HG03103 (cell line): ENCODE measurements at regions not wholly inside any gene's neighbourhood (a gene's known extent, or its start where the extent isn't known, plus 50 kb on each side); places are given as distances from the start of the nearest gene placed in this dataset.
"Not testable (repeated sequence)": the region's sequence is repeated elsewhere in the genome, so short reads cannot be mapped to it uniquely, and the experiment has no call there.

Source experiments
- ATAC-seq: cut with Tn5 transposase; IDR thresholded peaks from one replicate; pipeline ENCODE4 v1.9.1; 2021; ENCODE audit warnings: low read depth; ENCODE audit not compliant: unreplicated experiment

DNA sequence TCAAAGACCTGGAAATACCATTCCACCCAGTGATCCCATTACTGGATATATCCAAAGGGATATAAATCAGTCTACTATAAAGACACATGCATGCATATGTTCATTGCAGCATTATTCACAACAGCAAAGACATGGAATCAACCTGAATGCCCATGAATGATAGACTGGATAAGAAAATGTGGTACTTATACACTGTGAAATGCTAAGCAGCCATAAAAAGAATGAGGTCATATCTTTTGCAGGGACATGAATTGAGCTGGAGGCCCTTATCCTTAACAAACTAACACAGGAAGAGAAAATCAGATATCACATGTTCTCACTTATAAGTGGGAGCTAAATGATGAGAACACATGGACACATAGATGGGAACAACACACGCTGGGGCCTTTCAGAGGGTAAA, 174.0 kb upstream of the GIMD1 start:
- not testable (repeated sequence) for ATAC-seq

DNA sequence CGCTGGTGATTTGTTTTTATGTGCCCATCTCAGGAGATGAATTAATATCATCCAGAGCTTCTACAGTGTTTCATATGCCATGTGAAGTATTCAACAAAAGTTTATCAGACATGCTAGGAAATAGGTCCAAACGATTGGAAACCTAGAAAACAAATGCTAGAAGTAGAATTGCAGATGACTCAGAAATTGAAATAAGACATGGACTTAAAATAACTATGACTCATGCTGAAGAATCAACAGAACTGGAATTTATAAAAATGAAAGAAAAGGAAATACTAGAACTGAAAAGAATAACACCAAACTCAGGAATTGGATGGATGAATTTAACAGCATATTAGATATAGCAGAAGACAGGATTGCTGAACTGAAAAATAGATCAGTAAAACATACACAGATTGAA, 172.7 kb upstream of the GIMD1 start:
- ATAC-seq: no peak

DNA sequence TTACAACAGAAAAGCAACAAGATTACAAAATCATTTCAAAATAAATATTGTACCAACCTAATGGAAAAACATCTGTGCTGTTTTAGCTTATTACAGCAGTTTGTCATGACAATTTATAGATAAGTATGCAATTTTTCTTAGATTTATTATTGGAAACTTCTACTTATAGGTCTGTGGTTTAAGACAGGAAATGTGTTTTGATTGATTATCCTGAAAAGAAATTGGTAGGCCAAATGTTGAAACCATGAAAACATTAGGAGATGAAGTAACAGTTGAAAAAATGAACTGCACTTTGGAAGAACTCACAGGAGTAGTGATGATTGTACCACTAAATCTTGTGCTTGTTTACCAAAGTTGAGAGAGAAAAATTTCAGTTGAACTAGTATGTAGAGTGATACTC, 162.2 kb upstream of the GIMD1 start:
- no peak for ATAC-seq

DNA sequence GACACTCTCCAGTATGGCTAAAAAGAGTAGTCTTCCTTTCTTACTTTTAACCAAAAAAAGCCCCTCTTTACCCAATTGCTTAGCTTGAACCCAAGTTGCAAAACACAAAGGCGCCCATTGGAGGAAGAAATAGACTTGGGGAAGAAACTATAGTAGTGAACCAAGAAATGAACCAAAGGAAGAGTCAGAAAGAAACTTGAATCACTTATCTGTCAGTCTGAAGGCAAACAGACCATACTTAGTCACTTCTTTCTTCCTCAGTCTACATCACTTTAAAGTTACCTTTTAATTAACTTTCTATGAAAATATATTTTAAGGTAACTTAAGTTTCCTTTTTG, 161.4 kb upstream of the GIMD1 start:
- no peak for ATAC-seq

DNA sequence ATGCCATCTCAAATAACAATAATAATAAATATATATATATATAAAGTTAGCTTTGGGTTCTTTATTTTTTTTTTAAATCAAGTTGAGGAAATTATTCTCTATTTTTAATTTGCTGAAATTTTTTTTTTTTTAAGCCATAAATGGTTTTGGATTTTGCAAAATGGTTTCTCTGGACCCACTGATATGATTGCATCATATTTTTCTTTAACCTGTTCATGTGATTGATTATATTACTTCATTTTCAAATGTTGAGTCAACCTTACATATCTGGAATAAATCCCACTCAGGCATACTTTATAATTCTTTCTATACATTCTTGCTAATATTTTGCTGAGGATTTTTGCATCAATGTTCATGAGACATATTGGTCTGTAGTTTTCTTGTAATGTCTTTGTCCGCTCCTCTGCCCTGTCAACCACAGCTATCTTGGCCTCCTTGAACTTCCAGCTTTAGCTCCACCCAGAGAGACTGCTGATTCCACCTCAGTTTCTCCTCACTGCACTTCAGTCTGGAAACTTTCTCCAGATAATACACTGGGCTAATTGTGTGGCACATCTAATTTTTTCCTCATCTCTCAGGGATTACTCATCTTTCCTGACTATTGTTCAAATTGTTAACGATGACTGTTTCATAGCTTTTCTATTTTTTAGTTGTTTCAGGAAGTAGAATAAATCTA, 160.9 kb upstream of the GIMD1 start:
- ATAC-seq: no peak

DNA sequence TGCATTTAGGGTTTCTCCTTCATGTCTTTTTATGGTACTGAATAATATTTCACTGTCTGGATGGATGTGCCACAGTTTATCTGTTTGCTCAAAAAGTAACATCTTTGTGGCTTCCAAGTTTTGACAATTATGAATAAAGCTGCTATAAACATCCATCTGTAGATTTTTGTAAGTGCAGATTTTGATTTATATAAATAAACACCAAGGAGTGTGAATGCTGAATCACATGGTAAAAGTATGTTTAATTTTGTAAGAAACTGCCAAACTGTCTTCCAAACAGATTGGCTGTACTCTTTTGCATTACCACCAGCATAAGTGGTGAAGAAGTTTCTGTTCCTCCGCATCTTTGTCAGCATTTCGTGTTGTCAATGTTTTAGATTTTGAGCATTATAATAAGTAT, 158.7 kb upstream of the GIMD1 start:
- ATAC-seq: no peak

DNA sequence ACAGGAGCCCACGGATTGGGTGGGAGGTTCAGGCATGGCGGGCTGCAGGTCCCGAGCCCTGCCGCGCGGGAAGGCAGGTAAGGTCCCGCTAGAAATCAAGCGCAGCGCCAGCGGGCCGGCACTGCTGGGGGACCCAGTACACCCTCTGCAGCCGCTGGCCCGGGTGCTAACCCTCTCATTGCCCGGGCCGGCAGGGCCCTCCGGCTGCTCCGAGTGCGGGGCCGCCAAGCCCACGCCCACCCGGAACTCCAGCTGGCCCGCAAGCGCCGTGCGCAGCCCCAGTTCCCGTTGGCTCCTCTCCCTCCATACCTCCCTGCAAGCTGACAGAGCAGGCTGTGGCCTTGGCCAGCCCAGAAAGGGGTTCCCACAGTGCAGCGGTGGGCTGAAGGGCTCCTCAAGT, 156.8 kb upstream of the GIMD1 start:
- ATAC-seq: not testable (repeated sequence)

DNA sequence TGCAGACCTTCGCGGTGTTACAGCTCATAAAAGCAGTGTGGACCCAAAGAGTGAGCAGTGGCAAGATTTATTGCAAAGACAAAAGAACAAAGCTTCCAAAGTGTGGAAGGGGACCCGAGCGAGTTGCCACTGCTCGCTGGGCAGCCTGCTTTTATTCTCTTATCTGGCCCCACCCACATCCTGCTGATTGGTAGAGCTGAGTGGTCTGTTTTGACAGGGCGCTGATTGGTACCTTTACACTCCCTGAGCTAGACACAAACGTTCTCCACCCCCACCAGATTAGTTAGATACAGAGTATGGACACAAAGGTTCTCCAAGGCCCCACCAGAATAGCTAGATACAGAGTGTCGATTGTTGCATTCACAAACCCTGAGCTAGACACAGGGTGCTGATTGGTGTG, 156.2 kb upstream of the GIMD1 start:
- ATAC-seq: not testable (repeated sequence)

DNA sequence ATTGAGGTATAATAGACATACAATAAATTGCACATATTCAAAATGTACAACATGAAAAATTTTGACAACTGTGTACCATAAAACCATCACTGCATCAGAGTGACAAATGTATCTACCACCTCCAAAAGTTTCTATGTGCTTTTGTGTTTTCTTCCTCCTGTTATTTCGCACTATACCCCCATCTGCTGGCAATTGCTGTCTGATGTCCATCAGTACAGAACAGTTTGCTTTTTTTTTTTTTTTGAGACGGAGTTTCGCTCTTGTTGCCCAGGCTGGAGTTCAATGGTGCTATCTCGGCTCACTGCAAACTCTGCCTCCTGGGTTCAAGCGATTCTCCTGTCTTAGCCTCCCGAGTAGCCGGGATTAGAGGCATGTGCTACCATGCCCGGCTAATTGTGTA, 154.3 kb upstream of the GIMD1 start:
- ATAC-seq: no peak

DNA sequence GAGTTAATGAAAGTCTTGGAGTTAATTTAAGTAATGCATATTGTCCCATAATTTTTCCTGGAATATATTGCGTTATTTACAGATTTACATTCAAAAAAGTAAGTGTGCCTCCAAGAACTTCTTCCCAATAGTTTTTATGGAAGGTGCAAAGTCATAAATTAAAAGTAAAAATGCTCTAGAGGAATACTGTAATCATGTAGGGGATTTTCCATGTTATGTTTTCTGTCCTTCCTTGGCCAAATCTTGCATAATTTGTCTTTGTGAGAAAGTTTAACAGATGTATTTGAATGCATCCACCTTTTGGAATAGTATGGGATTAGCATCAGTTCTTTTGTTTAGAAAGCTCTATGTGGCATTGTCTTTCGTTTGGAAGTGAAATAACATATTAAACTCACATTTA, 144.1 kb upstream of the GIMD1 start:
- ATAC-seq: no peak

DNA sequence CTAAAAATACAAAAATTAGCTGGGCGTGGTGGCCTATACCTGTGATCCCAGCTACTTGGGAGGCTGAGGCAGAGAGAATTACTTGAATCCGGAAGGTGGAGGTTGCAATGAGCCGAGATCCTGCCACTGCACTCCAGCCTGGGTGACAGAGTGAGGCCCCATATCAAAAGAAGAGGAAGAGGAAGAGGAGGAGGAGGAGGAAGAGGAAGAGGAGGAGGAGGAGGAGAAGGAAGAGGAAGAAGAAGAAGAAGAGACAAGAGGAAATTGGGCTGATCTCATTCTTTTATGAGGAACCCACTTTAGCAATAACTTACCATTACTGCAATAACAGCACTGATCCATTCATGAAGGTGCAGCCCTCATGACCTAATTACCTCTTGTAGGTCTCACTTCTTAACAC, 138.9 kb upstream of the GIMD1 start:
- ATAC-seq: no peak

DNA sequence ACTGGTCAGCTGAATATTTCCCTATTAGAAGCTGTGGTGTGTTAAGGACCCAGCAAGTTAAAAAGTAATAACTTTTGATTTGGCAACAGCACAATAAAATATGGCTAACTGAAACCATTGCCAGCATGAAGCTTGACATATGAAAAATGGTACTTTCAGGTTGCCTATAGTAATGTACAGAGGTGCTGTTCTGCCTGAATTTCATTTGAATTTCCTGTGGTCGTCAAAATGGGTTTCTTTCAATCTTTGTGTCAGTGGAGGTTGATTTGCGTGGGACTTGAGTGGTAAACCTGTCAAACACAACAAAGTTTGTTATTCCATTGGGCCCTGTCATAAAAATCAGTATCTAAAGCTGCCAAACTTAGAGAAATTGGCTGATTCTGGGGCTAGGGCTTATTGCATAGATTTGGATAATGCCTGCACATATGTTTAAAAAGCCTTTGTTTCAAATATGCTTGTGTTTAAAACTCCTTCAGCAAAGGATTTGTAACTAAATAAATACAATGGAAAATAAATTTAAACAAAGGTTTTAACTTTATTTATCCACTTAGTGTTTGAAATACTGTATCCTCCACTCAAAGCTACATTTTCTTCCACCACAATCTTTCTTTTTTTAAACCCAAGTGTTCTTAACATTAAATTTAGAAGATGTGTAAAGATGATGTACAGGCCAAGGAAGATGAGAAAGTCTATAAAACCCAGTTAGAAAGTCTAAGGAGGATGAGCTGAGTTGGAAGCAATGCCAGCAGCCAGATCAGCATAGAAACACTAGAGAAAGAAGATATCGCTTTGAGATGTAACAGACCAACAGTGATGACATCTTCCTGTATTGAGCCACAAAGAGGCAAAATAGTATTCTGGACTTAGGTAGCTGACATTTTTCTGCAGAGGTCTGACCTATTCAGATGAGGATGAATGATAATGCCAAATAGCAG, 134.8 kb upstream of the GIMD1 start:
- no peak for ATAC-seq

DNA sequence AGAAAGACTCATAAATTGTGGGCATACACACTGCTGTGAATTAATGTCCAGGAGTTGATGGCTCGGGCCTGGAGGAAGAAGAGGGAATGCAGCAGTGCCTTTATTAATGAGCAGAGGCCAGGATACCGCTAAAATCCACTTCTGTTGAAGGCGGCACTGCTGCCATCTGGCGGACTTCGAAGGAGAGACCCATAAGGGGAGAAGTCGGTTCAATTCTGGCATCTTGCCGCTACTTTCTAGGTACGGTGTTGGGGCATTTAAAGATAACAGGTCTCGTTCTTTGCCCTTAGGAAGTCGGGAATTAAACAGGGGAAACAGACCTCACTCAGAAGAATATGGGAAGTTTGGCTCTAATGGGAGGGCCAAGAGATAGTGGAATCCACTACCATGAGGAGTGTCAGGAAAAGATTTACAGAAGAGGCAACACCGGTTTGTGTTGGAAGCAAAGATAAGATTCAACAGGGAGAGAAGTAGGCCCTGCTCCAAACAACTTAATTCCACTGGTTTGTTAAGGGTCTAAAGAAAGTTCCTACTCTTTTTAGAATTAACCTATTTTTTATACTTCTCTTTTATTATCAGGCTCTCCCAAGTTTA, 133.6 kb upstream of the GIMD1 start:
- ATAC-seq: peak; percentile 90

DNA sequence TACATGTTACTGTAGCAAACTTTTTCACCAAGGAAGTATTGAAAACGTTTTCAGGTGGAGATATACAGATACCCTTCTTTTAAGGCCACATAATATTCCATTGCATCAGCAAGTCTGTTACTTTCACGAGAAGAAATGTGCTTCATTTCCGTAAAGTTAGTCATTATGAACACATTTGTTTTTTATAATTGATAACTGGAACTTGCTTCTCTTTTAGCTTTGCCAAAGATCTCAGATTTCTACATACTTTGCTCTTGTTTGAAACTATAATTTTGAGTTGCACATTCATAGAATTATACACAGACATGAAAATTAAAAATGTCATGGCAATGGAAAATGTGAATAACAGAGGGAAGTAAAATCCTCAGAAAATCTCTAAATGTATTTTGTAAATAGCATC, 128.7 kb upstream of the GIMD1 start:
- ATAC-seq: no peak

DNA sequence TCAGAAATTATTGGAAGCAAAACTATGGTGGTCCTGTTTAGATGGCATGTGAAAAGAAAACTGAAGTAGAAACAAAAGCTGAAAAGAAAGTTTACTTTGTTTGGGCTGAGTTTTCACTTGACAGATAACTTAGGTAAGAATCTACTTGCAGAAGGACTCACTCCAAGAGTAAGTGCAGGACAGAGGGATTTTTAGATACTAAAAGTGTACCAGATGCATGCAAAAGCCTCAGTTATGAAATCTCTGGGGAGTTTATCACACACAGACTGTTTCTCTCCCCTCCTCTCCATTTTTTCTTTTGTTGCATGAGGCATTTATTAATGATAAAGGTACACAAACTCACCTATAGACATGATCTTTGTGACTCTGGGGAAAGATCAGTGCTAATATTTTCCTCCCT, 127.5 kb upstream of the GIMD1 start:
- no peak for ATAC-seq

DNA sequence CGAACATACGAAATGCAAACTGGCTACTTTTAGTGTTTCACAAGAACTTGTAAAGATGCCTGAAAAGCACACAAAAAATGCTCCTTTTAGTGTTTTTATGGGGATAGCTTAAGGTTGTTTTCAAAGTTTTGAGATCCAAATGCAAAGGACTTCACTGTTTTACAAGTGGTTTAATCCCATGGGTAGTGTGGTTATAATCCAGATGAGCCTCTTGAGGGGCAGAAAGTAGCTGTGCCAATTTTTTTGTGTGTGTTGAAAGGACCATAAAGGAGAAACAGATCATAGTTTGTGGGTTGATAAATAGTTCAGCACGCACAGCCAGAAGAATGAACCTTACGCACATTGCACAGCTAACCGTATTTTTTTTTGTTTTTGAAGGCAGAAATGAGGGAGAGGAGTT, 126.9 kb upstream of the GIMD1 start:
- no peak for ATAC-seq

DNA sequence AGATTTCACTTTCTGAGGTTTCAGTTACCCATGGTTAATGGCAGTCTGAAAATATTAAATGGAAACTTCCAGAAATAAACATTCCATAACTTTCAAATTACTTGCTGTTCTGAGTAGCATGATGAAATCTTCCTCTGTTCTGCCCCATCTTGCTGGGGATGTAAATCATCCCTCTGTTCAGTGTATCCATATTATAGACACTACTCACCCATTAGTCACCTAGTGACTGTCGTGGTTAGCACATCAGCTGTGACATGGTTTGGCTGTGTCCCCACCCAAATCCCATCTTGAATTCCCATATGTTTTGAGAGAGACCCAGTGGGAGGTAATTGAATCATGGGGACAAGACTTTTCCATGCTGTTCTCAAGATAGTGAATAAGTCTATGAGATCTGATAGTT, 125.5 kb upstream of the GIMD1 start:
- no peak for ATAC-seq

DNA sequence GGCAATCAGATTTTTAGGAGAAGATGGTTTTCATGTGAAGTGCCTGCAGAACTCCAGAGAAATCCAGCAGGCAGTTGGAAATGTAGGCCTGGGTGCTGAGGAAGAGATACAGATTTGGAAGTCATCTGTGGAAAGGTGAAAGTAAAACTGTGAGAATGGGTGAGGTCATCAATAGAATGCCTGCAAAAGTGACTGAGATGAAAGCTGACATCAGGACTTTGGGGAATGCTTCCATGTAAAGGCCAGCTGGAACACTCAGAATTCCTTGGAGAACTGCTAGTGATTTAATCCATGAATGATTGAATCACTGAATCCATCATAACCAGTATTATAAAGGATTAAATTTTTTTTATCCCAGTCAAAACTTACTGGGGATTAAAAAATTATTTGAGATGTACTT, 124.5 kb upstream of the GIMD1 start:
- ATAC-seq: no peak

DNA sequence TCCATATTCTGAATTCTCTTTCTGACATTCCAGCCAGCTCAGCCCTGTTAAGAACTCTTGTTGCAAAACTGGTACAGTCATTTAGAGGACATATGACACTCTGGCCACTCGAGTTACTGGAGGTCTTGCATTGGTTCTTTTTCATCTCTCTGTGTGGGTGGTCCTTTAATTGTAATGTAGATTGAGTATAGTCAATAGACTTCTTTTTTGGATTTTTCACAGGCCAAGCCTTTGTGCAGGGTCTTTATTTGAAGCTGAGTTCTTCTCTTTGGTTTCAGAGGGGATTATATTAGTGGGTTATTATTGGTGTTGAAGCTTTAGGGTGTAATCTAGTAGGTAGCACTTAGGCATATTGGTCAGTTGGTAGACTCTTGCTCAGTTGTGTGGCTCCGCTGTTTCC, 118.0 kb upstream of the GIMD1 start:
- ATAC-seq: no peak

DNA sequence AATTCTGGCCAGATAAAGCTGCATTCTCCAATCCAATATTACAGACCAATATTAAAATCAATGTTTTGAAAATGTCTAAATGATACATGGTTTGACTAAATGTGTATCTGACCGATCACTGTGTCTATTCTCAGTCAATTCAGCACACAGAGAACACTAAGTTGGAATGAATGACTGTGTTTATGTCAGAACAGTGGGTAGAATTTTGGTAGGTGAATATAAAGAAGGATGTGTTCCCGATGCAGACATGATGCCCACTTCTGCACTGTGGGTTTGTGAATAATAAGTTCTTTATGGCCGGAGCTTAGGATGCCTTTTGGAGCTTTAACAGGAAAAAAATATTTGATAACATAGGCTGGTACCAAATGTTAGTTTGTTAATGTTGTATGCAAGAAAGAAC, 113.2 kb upstream of the GIMD1 start:
- ATAC-seq: no peak

DNA sequence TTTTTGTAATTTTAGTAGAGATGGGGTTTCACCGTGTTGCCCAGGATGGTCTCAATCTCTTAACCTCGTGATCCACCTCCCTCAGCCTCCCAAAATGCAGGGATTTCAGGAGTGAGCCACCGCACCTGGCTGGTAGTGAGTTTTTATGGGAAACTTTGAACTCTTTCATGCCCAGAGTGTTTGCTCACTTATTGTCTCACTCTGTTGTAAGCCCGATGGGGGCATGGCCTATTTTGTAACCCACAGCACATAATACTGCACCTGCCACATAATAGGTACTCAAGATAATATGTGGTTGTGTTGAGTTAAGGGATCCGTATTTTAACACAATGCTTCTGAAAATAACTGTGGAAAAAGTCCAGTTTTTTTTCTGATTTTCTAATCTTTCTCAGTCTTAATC, 109.6 kb upstream of the GIMD1 start:
- ATAC-seq: no peak

DNA sequence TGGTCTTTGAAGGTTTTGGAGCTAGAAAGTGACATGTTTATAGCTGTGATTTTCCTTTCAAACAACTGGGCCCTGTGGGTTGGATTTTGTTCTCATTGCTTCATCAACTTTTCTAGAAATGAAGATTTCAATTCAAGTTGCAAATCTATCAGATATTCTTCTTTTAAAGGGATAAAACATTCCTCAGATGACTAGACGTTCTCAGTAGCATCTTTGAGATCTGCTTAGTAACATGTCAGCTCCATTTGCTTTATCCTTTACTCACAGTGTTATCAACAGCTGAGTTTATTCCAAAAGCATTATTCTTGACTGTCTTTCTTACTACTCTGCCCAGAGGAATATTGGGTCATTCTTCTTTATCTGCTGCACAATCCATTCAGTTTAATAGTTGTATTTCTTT, 108.2 kb upstream of the GIMD1 start:
- ATAC-seq: no peak
